Left hindlimb (tissue), 1 donor: ENCODE measurements at regions not wholly inside any gene's neighbourhood (a gene's known extent, or its start where the extent isn't known, plus 50 kb on each side); places are given as distances from the start of the nearest gene placed in this dataset.
"Not testable (repeated sequence)": the region's sequence is repeated elsewhere in the genome, so short reads cannot be mapped to it uniquely, and the experiment has no call there.

Experiments
- DNase-seq: peaks from one replicate; pipeline ENCODE4 v3.0.0-alpha.2; 2018

GRCh38 chr14:22282949-22283348 lies 306.1 kb downstream of the DAD1 start:
- DNase-seq: no peak

DNA sequence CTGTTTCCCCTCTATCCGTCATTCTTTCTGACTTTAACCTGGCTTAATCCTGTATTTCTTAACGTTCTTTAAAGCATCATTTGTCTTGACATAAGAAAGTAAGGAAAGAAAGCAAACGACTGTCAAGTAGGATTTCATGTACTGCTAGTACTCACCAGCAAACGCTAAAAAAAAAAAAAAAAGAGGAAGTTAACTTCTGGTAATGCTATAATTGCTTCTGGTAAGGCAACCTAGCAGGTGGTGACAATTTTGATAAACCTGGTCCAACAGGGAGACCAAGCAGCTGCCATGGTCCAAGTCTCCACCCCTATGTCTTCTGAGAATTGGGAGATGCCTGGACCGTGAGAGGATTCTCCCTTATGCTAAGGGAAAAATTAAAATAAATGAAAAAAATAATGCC lies 306.6 kb downstream of the DAD1 start:
- DNase-seq: no peak

GRCh38 chr14:22281447-22281874 lies 307.6 kb downstream of the DAD1 start:
- not testable (repeated sequence) for DNase-seq

DNA sequence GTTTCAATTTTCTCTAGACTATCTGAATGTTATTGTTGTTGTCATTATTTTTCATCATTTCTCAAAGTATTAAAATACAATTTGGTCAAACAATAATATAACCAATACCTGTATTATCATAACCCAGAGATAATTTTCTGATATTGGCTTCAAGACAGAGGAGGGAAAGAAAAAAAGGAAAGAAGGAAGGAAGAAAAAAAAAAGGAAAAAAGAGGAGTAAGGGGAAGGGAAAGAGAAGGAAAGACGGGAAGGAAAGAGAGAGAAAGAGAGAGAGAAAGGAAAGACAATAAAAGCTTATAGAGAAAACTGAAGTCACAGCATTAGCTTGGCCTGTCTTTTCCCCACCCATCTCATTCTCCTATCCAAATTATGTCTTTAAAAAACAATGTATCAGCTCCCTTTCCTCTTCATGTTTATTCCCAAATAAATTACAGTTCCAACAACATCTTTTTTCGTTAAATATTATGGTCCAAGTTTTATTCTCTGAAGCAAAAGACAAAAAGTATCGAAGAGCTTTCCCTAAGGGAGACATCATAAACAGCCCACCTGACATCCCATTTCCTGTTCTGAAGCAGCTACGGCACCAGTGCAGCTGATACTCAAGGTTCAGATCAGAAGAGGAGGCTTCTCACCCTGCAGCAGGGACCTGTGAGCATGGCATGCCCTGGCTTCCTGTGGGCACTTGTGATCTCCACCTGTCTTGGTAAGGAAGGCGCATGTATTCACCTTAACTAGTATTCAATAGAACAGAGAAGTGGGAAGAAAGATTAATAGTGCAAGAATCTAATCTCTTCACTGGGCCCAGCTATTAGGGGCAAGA lies 308.3 kb downstream of the DAD1 start:
- DNase-seq: no peak

DNA sequence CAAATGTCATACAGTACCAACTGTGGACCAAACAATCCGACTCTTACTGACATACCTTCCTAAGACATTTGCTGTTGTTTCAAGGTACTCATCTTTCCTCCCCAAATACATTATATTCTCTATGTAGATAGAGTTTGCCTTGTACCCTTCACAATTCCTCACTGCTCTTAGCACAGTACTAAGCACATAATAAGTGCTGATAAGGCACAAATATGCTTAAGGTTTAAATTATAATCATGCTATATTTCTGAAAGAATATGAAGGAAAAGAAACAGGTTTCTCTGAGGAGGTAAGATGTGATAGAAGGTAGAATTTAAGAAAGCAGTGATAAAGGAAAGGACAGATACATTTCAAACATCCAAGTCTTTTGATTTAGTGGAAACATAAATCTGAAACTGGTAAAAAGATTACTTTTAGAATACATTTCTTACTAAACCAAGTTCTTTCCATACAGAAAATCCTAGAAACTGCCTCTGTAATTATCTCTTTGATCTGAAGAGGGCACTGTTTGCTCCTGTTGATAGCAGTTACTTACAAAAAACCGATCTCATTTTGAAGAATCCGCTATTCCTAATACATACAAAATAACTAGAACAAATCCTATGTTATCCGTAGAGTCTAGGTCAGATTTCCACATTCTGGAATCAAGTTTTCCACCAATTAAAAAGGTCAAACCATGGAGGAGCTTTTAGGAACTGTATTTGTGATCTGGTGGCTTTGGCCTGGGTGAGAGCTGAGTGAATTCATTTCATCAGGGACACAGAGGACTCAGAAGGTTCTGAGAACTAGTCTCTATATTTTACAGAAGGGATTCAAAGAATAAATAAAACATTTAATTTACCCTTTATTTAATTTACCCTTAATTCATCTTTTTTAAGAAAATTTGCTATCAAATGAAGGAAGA lies 311.9 kb downstream of the DAD1 start:
- no peak for DNase-seq

DNA sequence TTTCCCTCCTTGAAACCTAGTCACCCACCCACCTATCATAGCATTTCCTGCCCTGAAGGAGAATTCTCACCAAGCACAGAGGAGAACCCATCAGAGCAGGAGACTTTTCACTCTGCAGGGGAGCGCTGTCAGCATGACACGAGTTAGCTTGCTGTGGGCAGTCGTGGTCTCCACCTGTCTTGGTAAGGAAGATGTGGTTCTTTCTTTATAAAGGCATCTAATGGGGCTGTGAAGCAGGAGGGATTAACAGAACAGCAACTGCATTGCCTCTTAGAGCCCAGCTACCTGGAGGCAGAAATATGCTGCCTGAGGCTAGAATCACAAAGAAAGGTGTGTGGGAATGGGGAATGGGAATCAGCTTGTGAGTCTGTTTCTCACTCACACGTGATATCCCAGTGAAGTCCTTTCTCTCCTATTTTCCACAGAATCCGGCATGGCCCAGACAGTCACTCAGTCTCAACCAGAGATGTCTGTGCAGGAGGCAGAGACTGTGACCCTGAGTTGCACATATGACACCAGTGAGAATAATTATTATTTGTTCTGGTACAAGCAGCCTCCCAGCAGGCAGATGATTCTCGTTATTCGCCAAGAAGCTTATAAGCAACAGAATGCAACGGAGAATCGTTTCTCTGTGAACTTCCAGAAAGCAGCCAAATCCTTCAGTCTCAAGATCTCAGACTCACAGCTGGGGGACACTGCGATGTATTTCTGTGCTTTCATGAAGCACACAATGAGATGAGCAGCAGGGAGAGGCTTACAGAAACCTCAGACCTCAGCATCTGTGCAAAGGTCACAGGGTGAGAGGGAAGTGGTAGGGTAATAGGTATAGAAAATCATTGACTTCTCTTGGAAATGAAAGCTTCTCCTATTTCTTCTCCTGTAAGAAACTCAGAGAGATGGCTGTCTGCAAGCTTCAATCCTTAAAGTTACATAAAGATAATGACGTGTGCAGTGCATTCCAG lies 316.9 kb downstream of the DAD1 start:
- DNase-seq: no peak

GRCh38 chr14:22268875-22269274 lies 320.1 kb downstream of the DAD1 start:
- DNase-seq: no peak

DNA sequence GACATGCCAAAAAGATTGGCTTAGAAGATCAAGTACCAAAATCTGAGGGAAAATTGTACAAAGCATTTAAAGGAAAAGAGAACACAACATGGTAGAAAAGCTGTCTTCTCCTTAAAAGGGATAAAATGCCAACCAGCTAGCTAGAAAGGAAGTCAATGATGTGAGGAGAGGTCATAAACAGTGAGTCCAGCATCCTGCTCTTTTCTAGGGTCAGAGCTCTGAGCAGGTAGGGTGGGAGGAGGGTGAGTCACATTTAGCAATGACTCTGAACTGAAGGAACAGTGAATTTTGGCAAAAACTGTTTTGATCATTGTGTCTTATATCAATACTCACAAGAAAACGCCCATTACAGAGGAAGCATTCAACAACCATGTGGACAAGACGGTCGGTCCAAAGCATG lies 322.3 kb downstream of the DAD1 start:
- no peak for DNase-seq

- no peak for DNase-seq
These were observed 322.9 kb downstream of the DAD1 start for GRCh38 chr14:22266142-22266442.

DNA sequence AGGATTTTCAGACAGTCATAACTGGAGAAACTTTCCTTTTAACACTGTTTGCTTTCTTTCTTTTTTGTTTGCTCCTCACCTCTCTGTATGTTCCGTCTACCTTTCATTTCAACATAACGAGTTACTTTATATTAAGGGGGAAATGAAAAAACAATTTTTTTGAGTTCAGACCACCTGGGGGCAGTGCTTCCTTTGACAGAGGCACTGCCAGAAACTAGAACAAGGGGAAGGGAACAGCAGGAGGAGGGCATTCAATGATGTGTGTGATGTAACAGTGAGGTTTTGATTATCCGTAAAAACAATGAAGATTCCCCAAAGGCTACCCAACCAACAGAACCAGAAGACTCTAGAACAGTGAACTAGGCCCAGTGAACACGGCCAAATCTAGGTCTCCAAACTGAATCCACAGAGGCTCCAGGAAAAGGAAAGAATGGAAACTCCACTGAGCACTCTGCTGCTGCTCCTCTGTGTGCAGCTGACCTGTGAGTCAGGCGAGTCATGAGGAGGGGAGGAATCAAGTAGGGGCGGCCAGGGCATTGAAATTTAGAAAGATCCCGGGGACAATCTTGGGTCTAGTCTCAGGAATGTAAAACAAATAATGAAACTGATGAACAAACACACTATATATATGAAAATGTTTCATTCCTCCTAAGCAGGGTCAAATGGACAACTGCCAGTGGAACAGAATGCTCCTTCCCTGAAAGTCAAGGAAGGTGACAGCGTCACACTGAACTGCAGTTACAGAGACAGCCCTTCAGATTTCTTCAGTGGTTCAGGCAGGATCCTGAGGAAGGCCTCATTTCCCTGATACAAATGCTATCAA lies 323.5 kb downstream of the DAD1 start:
- no peak for DNase-seq

- no peak for DNase-seq
These were observed 324.3 kb downstream of the DAD1 start for GRCh38 chr14:22264759-22265158.

DNA sequence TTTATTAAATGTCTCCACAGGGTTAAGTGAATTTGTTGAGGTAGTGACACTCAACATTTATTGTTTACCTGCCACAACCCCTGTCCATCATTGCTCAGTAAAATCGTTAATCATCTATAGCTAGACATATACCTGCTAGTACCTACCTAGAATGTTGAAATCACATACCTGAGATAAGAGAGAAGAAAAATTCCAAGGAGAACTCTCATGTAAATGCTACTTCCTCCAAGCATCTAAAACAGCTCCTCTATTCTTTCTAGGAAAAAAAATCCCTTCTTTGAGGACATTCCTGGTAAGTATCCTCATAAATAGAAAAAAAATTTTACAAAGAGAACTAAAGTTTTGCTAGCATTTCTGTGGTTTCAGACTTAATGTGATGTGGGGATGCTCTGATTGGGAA lies 325.1 kb downstream of the DAD1 start:
- no peak for DNase-seq

DNA sequence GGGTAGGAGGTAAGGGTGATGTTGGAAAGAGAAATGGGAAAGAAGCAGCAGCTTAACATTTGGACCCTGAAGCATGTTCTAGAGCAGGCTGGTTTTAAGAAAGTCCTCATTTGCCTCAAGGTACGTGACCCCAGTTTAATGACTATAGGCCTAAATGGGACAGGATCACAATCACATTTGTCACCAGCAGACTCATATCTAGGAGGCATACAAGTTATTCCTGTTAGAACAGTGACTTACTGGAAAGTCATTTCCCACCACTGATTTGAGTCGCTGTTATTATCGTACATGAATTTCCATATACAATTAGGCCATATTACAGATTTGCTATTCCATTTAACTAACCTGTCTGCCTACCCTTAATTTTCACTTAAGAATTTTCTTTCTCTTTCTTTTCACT lies 326.1 kb downstream of the DAD1 start:
- DNase-seq: no peak

DNA sequence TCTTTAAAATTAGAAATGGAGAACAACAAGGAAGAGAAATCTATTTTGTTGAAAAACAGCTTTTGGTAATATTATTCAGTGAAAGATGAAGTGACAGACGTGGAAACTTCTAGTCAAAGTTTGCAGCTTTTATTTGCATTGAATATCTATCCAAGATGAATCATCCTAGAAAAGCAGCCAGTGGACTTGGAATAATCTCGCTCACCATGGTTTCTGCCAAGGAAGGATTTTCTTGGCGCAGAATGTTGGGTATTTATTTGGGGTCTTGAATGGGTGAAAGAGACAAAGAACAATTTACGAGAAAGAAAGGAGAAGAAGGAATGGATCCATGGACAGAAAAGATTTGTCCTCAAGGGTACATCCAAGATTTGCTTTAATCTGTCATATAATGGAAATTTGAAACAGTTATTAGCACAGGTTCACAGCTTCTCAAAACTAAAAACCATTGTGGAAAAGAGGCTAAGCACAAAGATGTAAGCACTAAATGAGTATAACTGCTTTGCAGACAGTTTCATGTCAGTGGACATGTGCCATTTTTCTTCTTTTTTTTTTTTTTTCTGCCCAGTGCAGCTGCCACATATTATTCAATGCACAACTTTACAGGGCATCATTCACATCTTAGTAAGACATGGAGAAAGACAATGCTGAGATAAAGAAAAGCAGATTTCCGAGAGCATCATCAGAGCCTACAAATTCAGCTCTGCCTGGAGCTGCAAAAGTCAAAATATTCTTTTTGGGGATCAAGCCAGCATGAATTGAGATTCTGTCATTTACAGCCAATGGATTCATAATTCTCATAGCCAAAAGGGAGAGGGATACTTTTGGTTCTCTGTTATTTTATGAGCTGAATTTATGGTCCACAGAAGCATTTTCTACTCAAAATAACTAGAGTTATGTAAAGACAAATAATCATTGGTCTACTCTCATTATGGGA lies 333.7 kb downstream of the DAD1 start:
- peak; percentile 47 for DNase-seq

- no peak for DNase-seq
These were observed 336.3 kb downstream of the DAD1 start for GRCh38 chr14:22252686-22253085.

- no peak for DNase-seq
These were observed 337.9 kb downstream of the DAD1 start for GRCh38 chr14:22251090-22251489.

DNA sequence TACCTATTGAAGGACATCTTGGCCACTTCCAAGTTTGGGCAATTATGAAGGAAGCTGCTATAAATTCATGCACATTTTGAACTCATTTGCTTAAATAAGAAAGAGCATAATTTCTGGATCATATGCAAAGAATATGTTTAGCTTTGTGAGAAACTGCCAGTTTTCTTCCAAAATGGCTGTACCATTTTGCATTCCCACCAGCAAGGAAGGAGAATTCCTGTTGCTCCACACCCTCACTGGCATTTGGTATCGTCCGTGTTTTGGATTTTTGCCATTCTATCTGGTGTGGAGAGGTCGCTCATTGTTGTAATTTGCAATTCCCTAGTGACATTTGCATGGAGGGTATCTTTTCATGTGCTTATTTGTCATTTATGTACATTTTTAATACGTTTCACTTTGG lies 339.3 kb downstream of the DAD1 start:
- DNase-seq: no peak

DNA sequence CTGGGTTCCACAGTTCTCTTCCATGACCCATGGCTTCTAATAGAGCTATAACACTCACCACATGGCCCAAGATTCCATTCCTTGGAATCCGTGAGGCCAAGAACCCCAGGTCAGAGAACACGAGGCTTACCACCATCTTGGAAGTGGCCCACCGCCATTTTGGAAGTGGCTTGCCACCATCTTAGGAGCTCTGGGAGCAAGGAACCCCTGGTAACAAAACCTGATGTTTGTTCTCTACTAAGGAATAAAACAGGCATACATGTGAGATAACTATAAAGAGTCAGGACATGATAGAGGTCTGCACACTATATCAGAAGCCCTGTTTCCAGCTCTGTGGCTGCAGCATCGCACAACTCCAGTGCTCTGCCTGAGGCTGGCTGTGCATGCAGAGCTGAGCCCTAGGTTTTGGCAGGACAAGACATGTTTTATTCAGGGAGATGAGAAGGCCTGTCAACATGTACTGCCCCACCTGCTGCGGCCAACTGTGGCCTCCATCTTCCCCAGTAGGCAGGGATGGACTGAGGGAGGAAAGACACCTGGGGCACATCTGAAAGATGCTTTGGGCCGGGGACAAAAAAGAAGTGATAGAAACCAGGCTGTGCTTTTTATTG lies 344.9 kb downstream of the DAD1 start:
- no peak for DNase-seq

DNA sequence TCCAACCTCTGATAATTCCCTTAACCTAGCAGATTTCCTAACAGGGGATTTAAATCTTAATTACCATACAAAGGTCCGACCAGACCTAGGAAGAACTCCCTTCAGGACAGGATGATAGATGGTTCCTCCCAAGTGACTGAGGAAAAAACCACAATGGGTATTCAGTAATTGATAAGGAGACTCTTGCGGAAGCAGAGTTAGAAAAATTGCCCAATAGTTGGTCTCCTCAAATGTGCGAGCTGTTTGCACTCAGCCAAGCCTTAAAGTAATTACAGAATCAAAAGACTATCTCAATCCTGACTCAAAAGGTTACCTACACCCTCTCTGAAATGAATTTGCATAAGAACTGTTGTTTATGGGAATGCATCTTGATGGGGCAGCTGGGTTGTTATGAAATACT lies 350.7 kb downstream of the DAD1 start:
- DNase-seq: not testable (repeated sequence)

- DNase-seq: no peak
These were observed 355.6 kb downstream of the DAD1 start for GRCh38 chr14:22233377-22233776.
